Thyroid gland (tissue), 4 donors: ENCODE measurements at regions not wholly inside any gene's neighbourhood (a gene's known extent, or its start where the extent isn't known, plus 50 kb on each side); places are given as distances from the start of the nearest gene placed in this dataset.

Source experiments
- DNase-seq, 2 donors: peaks; one replicate each; pipeline ENCODE4 v3.0.0-alpha.2; 2019
- H3K27ac ChIP-seq, 3 donors: fragments of 200-600 bp; sonication (generic); 1 replicate in 2 of 3; 2 replicates in 1 of 3; pipeline ENCODE4 v1.5.1; 2016 to 2019; ENCODE audit warnings: mild to moderate bottlenecking in 1 of 3, moderate library complexity in 1 of 3
- H3K27me3 ChIP-seq: fragments of 200-600 bp; sonication (generic); one replicate; pipeline ENCODE4 v1.5.1; 2019
- H3K36me3 ChIP-seq, 2 donors: fragments of 200-600 bp; sonication (generic); one replicate each; pipeline ENCODE4 v1.5.1; 2016 to 2019
- H3K4me1 ChIP-seq, 2 donors: fragments of 200-600 bp; sonication (generic); one replicate each; pipeline ENCODE4 v1.5.1; 2017 to 2019
- H3K4me3 ChIP-seq, 3 donors: fragments of 200-600 bp; sonication (generic); replicated peaks in 1 of 3; 1 replicate in 2 of 3; 2 replicates in 1 of 3; pipeline ENCODE4 v1.5.1; 2016; ENCODE audit warnings: mild to moderate bottlenecking in 1 of 3
- H3K9me3 ChIP-seq: fragments of 200-600 bp; sonication (generic); one replicate; pipeline ENCODE4 v1.5.1; 2017
- CTCF ChIP-seq, 6 experiments: fragments of 200-600 bp in 3 of 6; fragments of 450-650 bp in 3 of 6; sonication (generic) in 3 of 6; IDR thresholded peaks; one replicate each; pipeline ENCODE4 v1.5.1; 2016 to 2019; ENCODE audit warnings: antibody characterized with exemption in 6 of 6, mild to moderate bottlenecking in 2 of 6, inconsistent platforms in 1 of 6, moderate library complexity in 1 of 6
- POLR2A ChIP-seq, 2 donors: fragments of 450-650 bp; IDR thresholded peaks; one replicate each; pipeline ENCODE4 v1.6.1; 2017; ENCODE audit warnings: antibody characterized with exemption in 2 of 2, mild to moderate bottlenecking in 2 of 2, moderate library complexity in 1 of 2
- WGBS, 2 donors: methylation state at CpG; one replicate each; pipeline ENCODE4 v1.1.5; 2017; 5-methylcytosine and 5-hydroxymethylcytosine counted together
- intact Hi-C: fragments of 100-400 bp; cut with DNase I; formaldehyde crosslinking; loops from one replicate; pipeline ENCODE4 v1.15.1; 2023

GRCh38 chr17:77814091-77814772 lies 144.3 kb upstream of the TNRC6C start:
- H3K36me3 ChIP-seq = no peaks in the 10 kb centered on the region
- DNase-seq = no peak
- peaks cover 15 to 23% of the 10 kb centered on the region in 2 donors for H3K4me1 ChIP-seq
- no peak overlapping the region for H3K4me3 ChIP-seq
- intact Hi-C loops = no loop called here
- no peaks in the 10 kb centered on the region for H3K9me3 ChIP-seq
- H3K27me3 ChIP-seq = no peaks in the 10 kb centered on the region
- H3K27ac ChIP-seq = no peak overlapping the region
- no peak for TF ChIP-seq CTCF (IDR thresholded peaks at IDR 0.05)
- 90 to 96% methylated on average over 8 to 9 of the region's 9 CpGs for WGBS, 2 donors

- intact Hi-C loops = no loop called here
- no peaks in the 10 kb centered on the region for H3K9me3 ChIP-seq
- TF ChIP-seq POLR2A (IDR thresholded peaks at IDR 0.05) (no peak), CTCF (IDR thresholded peaks at IDR 0.05) (no peak)
- no peak for DNase-seq
- no peaks in the 10 kb centered on the region for H3K27me3 ChIP-seq
- H3K4me1 ChIP-seq = peaks cover 14 to 20% of the 10 kb centered on the region in 2 donors
- no peak overlapping the region for H3K27ac ChIP-seq
- WGBS, 2 donors = 80 to 90% methylated on average over 10 to 12 of the region's 13 CpGs
- H3K36me3 ChIP-seq = no peaks in the 10 kb centered on the region
- H3K4me3 ChIP-seq = no peak overlapping the region
Measured at GRCh38 chr17:77815127-77815905, 143.2 kb upstream of the TNRC6C start.

- no peak for TF ChIP-seq CTCF (IDR thresholded peaks at IDR 0.05)
- TF ChIP-seq POLR2A (IDR thresholded peaks at IDR 0.05) = no peak
Measured at GRCh38 chr17:77817953-77818352, 140.6 kb upstream of the TNRC6C start.

GRCh38 chr17:77819497-77819896 lies 139.0 kb upstream of the TNRC6C start:
- no peaks in the 10 kb centered on the region for H3K9me3 ChIP-seq
- no peak for DNase-seq
- intact Hi-C loops = no loop called here
- TF ChIP-seq POLR2A (IDR thresholded peaks at IDR 0.05) = no peak
- TF ChIP-seq CTCF (IDR thresholded peaks at IDR 0.05) = no peak
- H3K4me3 ChIP-seq = no peak overlapping the region
- H3K4me1 ChIP-seq = peaks cover 0 to 5% of the 10 kb centered on the region in 2 donors
- no peaks in the 10 kb centered on the region for H3K27me3 ChIP-seq
- no peaks in the 10 kb centered on the region for H3K36me3 ChIP-seq
- no peak overlapping the region for H3K27ac ChIP-seq
- WGBS, 2 donors = 83 to 86% methylated on average over 3 of the region's 3 CpGs

More at GRCh38 chr17:77817953-77818352, 140.6 kb upstream of the TNRC6C start:
- intact Hi-C loops = no loop called here
- no peak overlapping the region for H3K27ac ChIP-seq
- no peaks in the 10 kb centered on the region for H3K27me3 ChIP-seq
- whole genome bisulfite sequencing, 2 donors = 93 to 99% methylated on average over 4 of the region's 4 CpGs
- no peaks in the 10 kb centered on the region for H3K36me3 ChIP-seq
- peaks cover 0 to 4% of the 10 kb centered on the region in 2 donors for H3K4me1 ChIP-seq
- no peaks in the 10 kb centered on the region for H3K9me3 ChIP-seq
- DNase-seq = no peak
- no peak overlapping the region for H3K4me3 ChIP-seq

GRCh38 chr17:77821114-77821513 lies 137.4 kb upstream of the TNRC6C start:
- Histone ChIP-seq H3K27me3 (no peaks in the 10 kb centered on the region), H3K9me3 (no peaks in the 10 kb centered on the region), H3K36me3 (no peaks in the 10 kb centered on the region), H3K27ac (no peak overlapping the region), H3K4me3 (no peak overlapping the region), H3K4me1 (peaks cover 0 to 5% of the 10 kb centered on the region in 2 donors)
- 51 to 59% methylated on average over 5 to 6 of the region's 8 CpGs for WGBS, 2 donors
- DNase-seq = no peak
- intact Hi-C loops = no loop called here
- TF ChIP-seq POLR2A (IDR thresholded peaks at IDR 0.05) (no peak), CTCF (IDR thresholded peaks at IDR 0.05) (no peak)
